ENCODE measurements at regions not wholly inside any gene's neighbourhood (a gene's known extent, or its start where the extent isn't known, plus 50 kb on each side); places are given as distances from the start of the nearest gene placed in this dataset.

- TF ChIP-seq CTCF (IDR thresholded peaks at IDR 0.05; ENCODE audit: low read depth, low read length), result no peak
- DNase-seq (ENCODE audit: extremely low read depth, low read depth), result no peak
These were observed 176.8 kb upstream of the SAMSN1 start for GRCh38 chr21:14722841-14723483.

DNA sequence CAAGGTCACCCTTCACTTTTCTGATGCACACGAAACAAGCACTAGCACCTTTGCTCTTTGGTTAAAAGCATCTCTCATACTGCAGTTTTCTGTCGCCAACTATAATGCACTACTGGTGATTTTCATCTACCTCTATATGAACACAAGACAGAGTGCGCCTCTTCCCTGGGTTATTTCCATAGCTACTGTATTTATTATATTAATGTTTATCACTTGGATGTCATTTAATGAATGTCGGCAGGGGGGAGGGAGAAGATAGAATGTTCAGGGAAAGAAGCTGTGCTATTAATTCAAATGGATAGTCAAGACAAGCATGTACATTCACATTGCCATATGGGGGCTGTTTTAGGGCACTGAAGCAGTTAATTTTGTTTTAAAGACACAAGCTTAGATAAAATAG, 174.1 kb upstream of the SAMSN1 start:
- no peak for TF ChIP-seq CTCF (IDR thresholded peaks at IDR 0.05; ENCODE audit: low read depth, low read length)
- DNase-seq (ENCODE audit: extremely low read depth, low read depth), result no peak

DNA sequence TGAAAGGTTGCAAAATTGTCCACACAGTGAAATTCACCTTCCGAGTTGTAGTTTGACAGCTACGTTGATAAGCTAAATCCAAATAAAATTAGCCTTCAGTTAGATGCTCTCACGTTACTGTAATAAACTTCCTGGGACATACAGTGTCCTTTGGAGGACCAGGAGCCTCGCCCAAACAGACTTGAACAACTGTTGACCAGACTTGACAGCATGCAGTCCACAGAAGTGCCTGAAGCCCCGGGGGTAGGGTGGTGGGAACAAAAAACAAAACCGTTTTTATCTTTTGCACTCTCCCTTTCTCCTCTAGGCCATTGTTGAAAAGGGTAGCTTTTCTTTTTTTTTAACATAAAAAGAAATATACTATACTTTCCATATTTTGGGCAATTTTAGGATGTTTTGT, 172.8 kb upstream of the SAMSN1 start:
- no peak for TF ChIP-seq CTCF (IDR thresholded peaks at IDR 0.05; ENCODE audit: low read depth, low read length)
- DNase-seq (ENCODE audit: extremely low read depth, low read depth), result no peak

DNA sequence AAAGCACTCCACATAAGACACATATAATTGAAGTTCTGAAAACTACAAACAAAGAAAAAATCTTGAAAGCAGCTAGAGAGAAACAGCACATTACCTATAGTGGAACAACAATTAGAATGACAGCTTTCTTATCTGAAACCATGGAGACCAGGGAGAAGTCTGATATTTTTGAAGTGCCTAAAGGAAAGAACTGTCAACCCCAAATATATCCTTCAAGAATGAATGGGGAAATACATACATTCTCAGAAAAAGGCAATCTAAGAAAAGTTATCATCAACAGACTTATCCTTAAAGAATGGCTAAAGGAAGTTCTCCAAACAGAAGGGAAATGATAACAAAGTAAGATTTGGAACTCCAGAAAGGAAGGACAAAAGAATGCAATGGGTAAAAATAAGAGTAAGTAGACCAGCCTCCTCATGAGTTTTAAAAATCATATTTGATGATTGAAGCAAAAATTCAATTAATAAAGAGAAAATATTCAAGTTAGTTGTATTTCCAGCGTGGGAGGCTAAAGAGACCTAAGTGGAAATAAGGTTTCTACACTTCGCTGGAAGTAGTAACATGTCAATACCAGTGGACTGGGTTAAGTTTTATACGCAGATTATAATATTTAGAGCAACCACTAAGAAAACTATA, 170.8 kb upstream of the SAMSN1 start:
- no peak for TF ChIP-seq CTCF (IDR thresholded peaks at IDR 0.05; ENCODE audit: low read depth, low read length)
- DNase-seq (ENCODE audit: extremely low read depth, low read depth), result no peak

GRCh38 chr21:14713109-14713508, 167.0 kb upstream of the SAMSN1 start:
- no peak for TF ChIP-seq CTCF (IDR thresholded peaks at IDR 0.05; ENCODE audit: low read depth, low read length)
- DNase-seq (ENCODE audit: extremely low read depth, low read depth), result no peak

DNA sequence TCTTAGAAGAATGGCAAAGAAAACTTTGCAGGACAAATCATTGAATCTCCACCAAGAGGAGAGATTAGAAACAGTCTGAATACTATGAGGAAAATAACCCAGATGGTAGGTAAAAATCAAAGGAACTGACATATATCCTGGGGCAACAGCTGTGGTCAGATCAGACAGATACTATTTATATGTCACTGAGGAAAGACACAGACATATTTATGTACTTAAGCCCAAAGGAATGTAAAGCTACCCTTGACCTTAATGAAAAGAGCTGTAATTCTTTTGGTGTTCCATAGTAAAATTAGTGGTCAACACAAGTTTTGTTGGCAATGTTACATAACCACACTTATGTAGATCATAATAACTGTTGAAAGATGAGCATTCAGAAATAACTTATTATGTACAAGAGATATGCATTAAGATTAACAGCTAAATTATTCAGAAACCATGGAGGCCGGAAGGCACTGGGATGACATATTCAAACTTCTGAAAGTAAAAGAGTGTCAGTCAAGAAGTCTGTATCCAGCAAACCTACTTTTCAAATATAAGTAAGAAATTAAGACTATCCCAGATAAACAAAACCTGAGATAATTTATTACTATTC, 166.1 kb upstream of the SAMSN1 start:
- TF ChIP-seq CTCF (IDR thresholded peaks at IDR 0.05; ENCODE audit: low read depth, low read length), result no peak

GRCh38 chr21:14711287-14711686, 165.2 kb upstream of the SAMSN1 start:
- TF ChIP-seq CTCF (IDR thresholded peaks at IDR 0.05; ENCODE audit: low read depth, low read length), result no peak
- DNase-seq (ENCODE audit: extremely low read depth, low read depth), result no peak

More for the DNA sequence above, 166.1 kb upstream of the SAMSN1 start:
- no peak for DNase-seq (ENCODE audit: extremely low read depth, low read depth)

All from AG09319 (cell line).